Esophagus squamous epithelium (tissue), 5 donors: ENCODE measurements at regions not wholly inside any gene's neighbourhood (a gene's known extent, or its start where the extent isn't known, plus 50 kb on each side); places are given as distances from the start of the nearest gene placed in this dataset.

Experiments used
- DNase-seq: peaks from one replicate; lab custom pipeline; 2025; lab: John Stamatoyannopoulos, UW
- H3K27ac ChIP-seq, 4 donors: fragments of 200-600 bp; sonication (generic); one replicate each; pipeline ENCODE4 v1.5.1; 2016 to 2019; ENCODE audit warnings: mild to moderate bottlenecking in 1 of 4
- H3K27me3 ChIP-seq, 4 donors: fragments of 200-600 bp; sonication (generic); 1 replicate in 3 of 4; 2 replicates in 1 of 4; pipeline versions ENCODE4 v1.5.1 to v1.6.0; 2017 to 2021; ENCODE audit warnings: antibody characterized with exemption in 1 of 4
- H3K36me3 ChIP-seq, 3 donors: fragments of 200-600 bp; sonication (generic); one replicate each; pipeline ENCODE4 v1.5.1; 2016 to 2019
- H3K4me1 ChIP-seq, 3 donors: fragments of 200-600 bp; sonication (generic); one replicate each; pipeline ENCODE4 v1.5.1; 2017 to 2019
- H3K4me3 ChIP-seq, 4 donors: fragments of 200-600 bp; sonication (generic); 1 replicate in 3 of 4; 2 replicates in 1 of 4; pipeline ENCODE4 v1.5.1; 2016 to 2019; ENCODE audit warnings: mild to moderate bottlenecking in 2 of 4, moderate library complexity in 1 of 4
- H3K9me3 ChIP-seq, 3 donors: fragments of 200-600 bp; sonication (generic); one replicate each; pipeline ENCODE4 v1.5.1; 2016 to 2019
- POLR2A ChIP-seq, 4 donors: fragments of 450-650 bp; IDR thresholded peaks; one replicate each; pipeline ENCODE4 v1.6.1; 2017; ENCODE audit warnings: antibody characterized with exemption in 4 of 4, mild to moderate bottlenecking in 4 of 4, moderate library complexity in 3 of 4
- WGBS, 2 donors: methylation state at CpG; one replicate each; pipeline ENCODE4 v1.1.5; 2018; 5-methylcytosine and 5-hydroxymethylcytosine counted together
- intact Hi-C: fragments of 100-400 bp; cut with DNase I; formaldehyde crosslinking; loops from one replicate; pipeline ENCODE4 v1.15.0; 2022
- TF ChIP-seq, protein P1 (sequence below), 6 experiments: fragments of 450-650 bp in 4 of 6; fragments of 200-600 bp in 2 of 6; sonication (generic) in 2 of 6; IDR thresholded peaks; one replicate each; pipeline ENCODE4 v1.5.1; 2016 to 2019; ENCODE audit warnings: antibody characterized with exemption in 6 of 6, mild to moderate bottlenecking in 4 of 6, moderate library complexity in 4 of 6
- donor health status: DM: yes; HTN: yes; CAD: no.

DNA sequence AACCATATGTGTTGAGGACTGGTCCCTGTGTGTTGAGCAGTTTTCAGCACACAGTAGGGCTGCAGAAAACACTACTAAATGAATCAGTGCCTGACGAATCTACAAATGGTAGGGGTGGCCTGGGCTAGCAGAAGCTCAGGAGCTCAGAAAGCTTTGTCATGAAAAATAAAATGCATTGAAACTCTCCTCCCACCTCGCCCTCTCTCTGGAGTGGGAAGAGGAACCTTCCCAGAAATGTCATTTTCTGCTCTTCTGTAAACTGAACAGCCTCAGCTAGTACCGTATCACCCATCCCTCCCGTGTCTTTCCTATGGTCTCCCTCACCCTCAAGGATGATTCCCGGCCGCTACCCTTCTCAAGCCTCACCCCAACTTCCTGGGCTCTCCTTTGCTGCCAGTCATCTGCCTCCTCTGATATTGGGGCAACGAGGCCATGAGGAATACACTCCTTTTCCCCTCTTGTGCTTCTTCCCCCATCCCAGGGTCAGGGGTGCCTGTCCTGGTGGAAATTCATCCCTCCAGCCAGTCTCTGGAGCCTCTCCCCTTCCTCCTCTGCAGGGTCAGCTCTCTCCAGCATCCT, 734.5 kb downstream of the PTPRU start:
- intact Hi-C loops, result no loop called here
- peaks cover 0 to 37% (median 0%) of the 10 kb centered on the region in 4 donors for H3K27me3 ChIP-seq
- DNase-seq, result no peak
- H3K36me3 ChIP-seq, result no peaks in the 10 kb centered on the region
- no peaks in the 10 kb centered on the region for H3K4me1 ChIP-seq
- no peaks in the 10 kb centered on the region for H3K9me3 ChIP-seq
- no peak overlapping the region for H3K4me3 ChIP-seq
- WGBS, 2 donors, result 67 to 70% methylated on average over 7 of the region's 7 CpGs
- no peak for TF ChIP-seq POLR2A (IDR thresholded peaks at IDR 0.05)
- TF ChIP-seq, protein P1, sequence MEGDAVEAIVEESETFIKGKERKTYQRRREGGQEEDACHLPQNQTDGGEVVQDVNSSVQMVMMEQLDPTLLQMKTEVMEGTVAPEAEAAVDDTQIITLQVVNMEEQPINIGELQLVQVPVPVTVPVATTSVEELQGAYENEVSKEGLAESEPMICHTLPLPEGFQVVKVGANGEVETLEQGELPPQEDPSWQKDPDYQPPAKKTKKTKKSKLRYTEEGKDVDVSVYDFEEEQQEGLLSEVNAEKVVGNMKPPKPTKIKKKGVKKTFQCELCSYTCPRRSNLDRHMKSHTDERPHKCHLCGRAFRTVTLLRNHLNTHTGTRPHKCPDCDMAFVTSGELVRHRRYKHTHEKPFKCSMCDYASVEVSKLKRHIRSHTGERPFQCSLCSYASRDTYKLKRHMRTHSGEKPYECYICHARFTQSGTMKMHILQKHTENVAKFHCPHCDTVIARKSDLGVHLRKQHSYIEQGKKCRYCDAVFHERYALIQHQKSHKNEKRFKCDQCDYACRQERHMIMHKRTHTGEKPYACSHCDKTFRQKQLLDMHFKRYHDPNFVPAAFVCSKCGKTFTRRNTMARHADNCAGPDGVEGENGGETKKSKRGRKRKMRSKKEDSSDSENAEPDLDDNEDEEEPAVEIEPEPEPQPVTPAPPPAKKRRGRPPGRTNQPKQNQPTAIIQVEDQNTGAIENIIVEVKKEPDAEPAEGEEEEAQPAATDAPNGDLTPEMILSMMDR (IDR thresholded peaks at IDR 0.05), result no peak
- no peak overlapping the region for H3K27ac ChIP-seq

DNA sequence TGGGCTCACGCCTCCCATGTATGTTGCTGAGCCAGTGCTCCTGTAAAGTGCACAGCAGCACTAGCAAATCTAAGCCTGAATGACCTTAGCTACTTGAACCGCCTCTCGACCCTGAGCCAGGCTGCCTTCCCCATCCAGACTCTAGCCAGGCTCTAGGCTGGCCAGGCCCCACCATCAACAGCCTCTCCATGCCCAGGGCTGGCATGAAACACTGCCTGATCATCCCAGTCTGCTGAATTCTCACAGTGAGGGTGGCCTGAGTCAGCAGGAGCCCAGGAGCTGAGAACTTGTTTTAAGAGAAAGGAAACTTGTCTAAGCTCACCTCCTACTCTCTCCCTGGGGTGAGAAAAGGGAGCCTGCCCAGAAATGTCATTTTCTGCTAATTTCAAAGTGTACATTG, 733.3 kb downstream of the PTPRU start:
- Histone ChIP-seq H3K9me3 (no peaks in the 10 kb centered on the region), H3K27me3 (peaks cover 0 to 49% (median 0%) of the 10 kb centered on the region in 4 donors), H3K4me3 (no peak overlapping the region), H3K36me3 (no peaks in the 10 kb centered on the region), H3K4me1 (no peaks in the 10 kb centered on the region), H3K27ac (no peak overlapping the region)
- DNase-seq, result no peak
- WGBS, 2 donors, result 49% methylated on average over 3 of the region's 3 CpGs; no CpG with 5 or more reads in 1 of the 2 donors
- intact Hi-C loops, result no loop called here
- TF ChIP-seq, protein P1 (IDR thresholded peaks at IDR 0.05), result no peak
- no peak for TF ChIP-seq POLR2A (IDR thresholded peaks at IDR 0.05)

GRCh38 chr1:29967261-29967660, 730.9 kb downstream of the PTPRU start:
- H3K9me3 ChIP-seq, result no peaks in the 10 kb centered on the region
- peaks cover 0 to 71% (median 0%) of the 10 kb centered on the region in 4 donors for H3K27me3 ChIP-seq
- intact Hi-C loops, result no loop called here
- no peak for DNase-seq
- TF ChIP-seq, protein P1 (IDR thresholded peaks at IDR 0.05), result no peak
- TF ChIP-seq POLR2A (IDR thresholded peaks at IDR 0.05), result no peak
- no peak overlapping the region for H3K27ac ChIP-seq
- no peaks in the 10 kb centered on the region for H3K4me1 ChIP-seq
- no peak overlapping the region for H3K4me3 ChIP-seq
- WGBS, 2 donors, result 43 to 70% methylated on average over 3 to 4 of the region's 4 CpGs
- H3K36me3 ChIP-seq, result no peaks in the 10 kb centered on the region

- WGBS, 2 donors, result 25 to 52% methylated on average over 2 of the region's 2 CpGs
- no peak for DNase-seq
Measured at GRCh38 chr1:29966526-29967045, 730.3 kb downstream of the PTPRU start.

More at GRCh38 chr1:29966526-29967045, 730.3 kb downstream of the PTPRU start:
- Histone ChIP-seq H3K27ac (no peak overlapping the region), H3K9me3 (no peaks in the 10 kb centered on the region), H3K27me3 (peaks cover 0 to 74% (median 0%) of the 10 kb centered on the region in 4 donors), H3K4me1 (no peaks in the 10 kb centered on the region), H3K4me3 (no peak overlapping the region), H3K36me3 (no peaks in the 10 kb centered on the region)
- intact Hi-C loops, result no loop called here
- TF ChIP-seq POLR2A (IDR thresholded peaks at IDR 0.05), result no peak
- TF ChIP-seq, protein P1 (IDR thresholded peaks at IDR 0.05), result no peak
